HG03342 (cell line): ENCODE measurements at regions not wholly inside any gene's neighbourhood (a gene's known extent, or its start where the extent isn't known, plus 50 kb on each side); places are given as distances from the start of the nearest gene placed in this dataset.
A peak's percentile ranks its signal among the peaks of the same experiment; 100 is the strongest.
"Not testable (repeated sequence)": the region's sequence is repeated elsewhere in the genome, so short reads cannot be mapped to it uniquely, and the experiment has no call there.

Experiments
- ATAC-seq: cut with Tn5 transposase; IDR thresholded peaks from one replicate; pipeline ENCODE4 v1.9.1; 2021; ENCODE audit warnings: mild to moderate bottlenecking, moderate library complexity; ENCODE audit not compliant: unreplicated experiment

- ATAC-seq: no peak
Measured at GRCh38 chr3:144966560-144966959, 994.9 kb downstream of the DIPK2A start.

GRCh38 chr3:144968750-144969350 is 997.2 kb downstream of the DIPK2A start:
- ATAC-seq: no peak

- ATAC-seq: not testable (repeated sequence)
Measured at GRCh38 chr3:144984481-144984880, 1012.9 kb downstream of the DIPK2A start.

- ATAC-seq: no peak
Measured at GRCh38 chr3:144989807-144990206, 1018.2 kb downstream of the DIPK2A start.

GRCh38 chr3:144995856-144996255 is 1024.2 kb downstream of the DIPK2A start:
- no peak for ATAC-seq

GRCh38 chr3:145005427-145005826 is 1033.8 kb downstream of the DIPK2A start:
- no peak for ATAC-seq

GRCh38 chr3:145006271-145006670 is 1034.6 kb downstream of the DIPK2A start:
- no peak for ATAC-seq

- ATAC-seq: no peak
Measured at GRCh38 chr3:145013931-145014330, 1042.3 kb downstream of the DIPK2A start.

GRCh38 chr3:145015253-145015652 is 1043.6 kb downstream of the DIPK2A start:
- ATAC-seq: no peak

GRCh38 chr3:145017959-145018358 is 1046.3 kb downstream of the DIPK2A start:
- no peak for ATAC-seq

- no peak for ATAC-seq
Measured at GRCh38 chr3:145022447-145022846, 1050.8 kb downstream of the DIPK2A start.

- no peak for ATAC-seq
Measured at GRCh38 chr3:145024700-145025099, 1053.1 kb downstream of the DIPK2A start.

- not testable (repeated sequence) for ATAC-seq
Measured at GRCh38 chr3:145027186-145027585, 1055.6 kb downstream of the DIPK2A start.

- no peak for ATAC-seq
Measured at GRCh38 chr3:145032791-145033190, 1061.2 kb downstream of the DIPK2A start.

- no peak for ATAC-seq
Measured at GRCh38 chr3:145035682-145036081, 1064.1 kb downstream of the DIPK2A start.

- not testable (repeated sequence) for ATAC-seq
Measured at GRCh38 chr3:145054055-145054454, 1082.4 kb downstream of the DIPK2A start.

- ATAC-seq: no peak
Measured at GRCh38 chr3:145055375-145056076, 1083.9 kb downstream of the DIPK2A start.

- no peak for ATAC-seq
Measured at GRCh38 chr3:145058483-145058882, 1086.9 kb downstream of the DIPK2A start.

GRCh38 chr3:145063616-145064015 is 1092.0 kb downstream of the DIPK2A start:
- ATAC-seq: no peak

- ATAC-seq: no peak
Measured at GRCh38 chr3:145070795-145071194, 1090.2 kb downstream of the PLOD2 start.

GRCh38 chr3:145079436-145079835 is 1081.5 kb downstream of the PLOD2 start:
- no peak for ATAC-seq

GRCh38 chr3:145087038-145087437 is 1073.9 kb downstream of the PLOD2 start:
- no peak for ATAC-seq

GRCh38 chr3:145088917-145089316 is 1072.1 kb downstream of the PLOD2 start:
- ATAC-seq: peak; percentile 83
